HepG2 (cell line): ENCODE measurements at regions not wholly inside any gene's neighbourhood (a gene's known extent, or its start where the extent isn't known, plus 50 kb on each side); places are given as distances from the start of the nearest gene placed in this dataset.

Experiments used
- ATAC-seq: fragments of 200-7000 bp; cut with Tn5 transposase; 3 replicates; pipeline ENCODE4 v1.9.1; 2020; ENCODE audit warnings: mild to moderate bottlenecking, moderate library complexity
- BruUV-seq: library from RNA; stranded (reverse); fragments of 400-500 nt; replicated peaks from 2 replicates; lab custom pipeline; 2021; lab: Mats Ljungman, UMichigan
- CTCF ChIA-PET: fragments of 300-600 bp; formaldehyde crosslinking; extraction: SDS; loops from one replicate; lab custom pipeline; 2021; ENCODE audit warnings: low total read pairs, inconsistent platforms, low intra/inter-chr PET ratio; lab: Yijun Ruan, JAX
- POLR2A ChIA-PET: fragments of 350-600 bp; sonication (Branson Sonifier 250); formaldehyde crosslinking; loops from one replicate; lab custom pipeline; 2020; ENCODE audit warnings: antibody characterized with exemption, inconsistent platforms; lab: Yijun Ruan, JAX
- DNase-seq: peaks from one replicate; pipeline ENCODE4 v3.0.0-alpha.2; 2015; ENCODE audit warnings: low spot score
- FAIRE-seq: peaks from 3 replicates; lab custom pipeline; 2011; peaks lifted over from hg19 to GRCh38; lab: Jason Lieb, UNC
- H2AFZ ChIP-seq: one replicate; pipeline ENCODE4 v1.6.1; 2011; ENCODE audit warnings: low read length, inconsistent platforms
- H3K27ac ChIP-seq: fragments of 300-600 bp; 3 replicates; pipeline ENCODE4 v1.8.0; 2011; ENCODE audit warnings: mixed run types, mild to moderate bottlenecking, mixed read lengths, low read length, inconsistent platforms; ENCODE audit not compliant: insufficient read depth; ENCODE audit errors: extremely low read length
- H3K27me3 ChIP-seq, 2 experiments: fragments of 200-600 bp in 1 of 2; 2 replicates in 1 of 2; 3 replicates in 1 of 2; pipeline versions ENCODE4 v1.6.0 to v1.8.0; 2011; ENCODE audit warnings: low read length in 2 of 2, mild to moderate bottlenecking in 2 of 2, moderate library complexity in 2 of 2, inconsistent platforms in 1 of 2; ENCODE audit not compliant: insufficient read depth in 2 of 2, control insufficient read depth in 1 of 2
- H3K36me3 ChIP-seq, 2 experiments: fragments of 200-600 bp in 1 of 2; replicated peaks in 1 of 2; 2 replicates in 1 of 2; 3 replicates in 1 of 2; pipeline versions ENCODE4 v1.5.1 to v1.8.0; 2011; ENCODE audit warnings: low read length in 2 of 2, inconsistent platforms in 1 of 2; ENCODE audit not compliant: insufficient read depth in 2 of 2, control insufficient read depth in 1 of 2
- H3K4me1 ChIP-seq: 2 replicates; pipeline ENCODE4 v1.5.1; 2012; ENCODE audit warnings: low read length, inconsistent platforms; ENCODE audit not compliant: insufficient read depth
- H3K4me2 ChIP-seq: 2 replicates; pipeline ENCODE4 v1.6.0; 2011; ENCODE audit warnings: low read depth, low read length, inconsistent platforms
- H3K4me3 ChIP-seq, 3 experiments: fragments of 200-600 bp in 1 of 3; sonication (generic), shearing (Covaris generic) in 1 of 3; replicated peaks in 1 of 3; 2 replicates each; pipeline ENCODE4 v1.5.1; 2011 to 2016; ENCODE audit warnings: low read length in 3 of 3, inconsistent platforms in 2 of 3, low read depth in 2 of 3, mild to moderate bottlenecking in 2 of 3, control low read depth in 1 of 3, mixed read lengths in 1 of 3; ENCODE audit not compliant: insufficient read depth in 1 of 3
- H3K79me2 ChIP-seq: one replicate; pipeline ENCODE4 v1.6.1; 2011; ENCODE audit warnings: low read length, inconsistent platforms; ENCODE audit not compliant: insufficient read depth
- H3K9ac ChIP-seq: 2 replicates; pipeline ENCODE4 v1.6.0; 2011; ENCODE audit warnings: mild to moderate bottlenecking, low read depth, low read length, inconsistent platforms; ENCODE audit not compliant: insufficient read depth
- H3K9me3 ChIP-seq: 2 replicates; pipeline ENCODE4 v1.5.1; 2012; ENCODE audit warnings: mild to moderate bottlenecking, low read length
- H4K20me1 ChIP-seq: 2 replicates; pipeline ENCODE4 v1.6.0; 2011; ENCODE audit warnings: inconsistent platforms, mild to moderate bottlenecking, low read length, moderate library complexity; ENCODE audit not compliant: insufficient read depth
- BRCA1 ChIP-seq: sonication (generic); formaldehyde crosslinking; IDR thresholded peaks from 2 replicates; pipeline ENCODE4 v1.4.0; 2020; ENCODE audit warnings: missing genetic modification reagents
- FOSL1 ChIP-seq: sonication (generic); formaldehyde crosslinking; IDR thresholded peaks from 2 replicates; pipeline ENCODE4 v1.9.0; 2021; ENCODE audit warnings: missing genetic modification reagents, borderline replicate concordance
- PPARG ChIP-seq: conservative IDR thresholded peaks from 2 replicates; pipeline ENCODE4 v1.6.1; 2016; ENCODE audit warnings: missing biosample characterization, missing genetic modification reagents
- SETDB1 ChIP-seq: sonication (generic); formaldehyde crosslinking; IDR thresholded peaks from 2 replicates; pipeline ENCODE4 v1.5.1; 2020; ENCODE audit warnings: missing genetic modification reagents, mild to moderate bottlenecking, borderline replicate concordance
- SIX4 ChIP-seq: sonication (generic); formaldehyde crosslinking; IDR thresholded peaks from 2 replicates; pipeline ENCODE4 v1.4.0; 2020; ENCODE audit warnings: missing genetic modification reagents
- SRF ChIP-seq: IDR thresholded peaks from 2 replicates; pipeline ENCODE4 v1.6.1; 2011; ENCODE audit warnings: mild to moderate bottlenecking, low read depth, low read length, moderate library complexity
- ZNF292 ChIP-seq: sonication (generic); formaldehyde crosslinking; IDR thresholded peaks from 2 replicates; pipeline ENCODE4 v1.8.1; 2022; ENCODE audit warnings: mild to moderate bottlenecking, low read depth, missing genetic modification reagents, borderline replicate concordance
- ZNF333 ChIP-seq: sonication (generic); formaldehyde crosslinking; IDR thresholded peaks from 2 replicates; pipeline ENCODE4 v1.4.0; 2020; ENCODE audit warnings: mild to moderate bottlenecking, missing genetic modification reagents, borderline replicate concordance
- WGBS: methylation state at CpG from one replicate; pipeline ENCODE4 v1.1.6; 2017; ENCODE audit warnings: low lambda C conversion rate; 5-methylcytosine and 5-hydroxymethylcytosine counted together
- in situ Hi-C: cut with HindIII; loops from 2 replicates; pipeline ENCODE4 v1.10.0; 2017; ENCODE audit warnings: low pct_unique_long_range_greater_than_20kb; ENCODE audit not compliant: extremely low pct_ligation_motif_present
- intact Hi-C: fragments of 100-400 bp; cut with micrococcal nuclease; formaldehyde crosslinking; loops from one replicate; pipeline ENCODE4 v1.10.0; 2022; ENCODE audit not compliant: unreplicated experiment
- TF ChIP-seq, protein P1 (sequence below): IDR thresholded peaks from 2 replicates; pipeline ENCODE4 v1.6.1; 2016; ENCODE audit warnings: mild to moderate bottlenecking

DNA sequence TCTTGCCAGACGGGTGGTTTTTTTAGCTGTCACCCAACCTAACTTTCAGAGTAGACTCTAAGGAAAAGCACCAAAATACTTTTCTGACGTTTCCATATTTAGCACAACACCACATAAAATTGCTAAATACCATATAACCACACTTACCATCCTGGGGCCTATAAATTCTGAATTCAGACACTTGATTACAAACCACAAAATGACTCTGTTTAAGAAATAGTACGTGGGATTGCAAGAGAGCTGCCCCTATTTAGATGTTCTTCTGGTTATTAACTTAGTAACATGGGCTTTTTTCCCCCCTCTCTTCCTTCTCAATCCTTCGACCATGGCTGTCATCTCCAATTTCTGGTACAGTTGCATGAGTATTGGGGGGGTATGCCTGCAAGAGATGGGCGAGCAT is 287.7 kb downstream of the BMP4 start:
- H3K4me2 ChIP-seq: no peak overlapping the region
- peaks cover 24% of the 10 kb centered on the region for H3K4me1 ChIP-seq
- H3K27me3 ChIP-seq: no peaks in the 10 kb centered on the region
- H2AFZ ChIP-seq: no peak overlapping the region
- BruUV-seq: no TSS peak
- H3K9me3 ChIP-seq: no peaks in the 10 kb centered on the region
- TF ChIP-seq BRCA1 (CRISPR knock-in tag) (no peak), FOSL1 (CRISPR knock-in tag) (no peak), PPARG (CRISPR knock-in tag) (no peak), ZNF292 (no peak), ZNF333 (CRISPR knock-in tag) (no peak), SRF (no peak), SETDB1 (CRISPR knock-in tag) (no peak), SIX4 (no peak)
- TF ChIP-seq, protein P1, sequence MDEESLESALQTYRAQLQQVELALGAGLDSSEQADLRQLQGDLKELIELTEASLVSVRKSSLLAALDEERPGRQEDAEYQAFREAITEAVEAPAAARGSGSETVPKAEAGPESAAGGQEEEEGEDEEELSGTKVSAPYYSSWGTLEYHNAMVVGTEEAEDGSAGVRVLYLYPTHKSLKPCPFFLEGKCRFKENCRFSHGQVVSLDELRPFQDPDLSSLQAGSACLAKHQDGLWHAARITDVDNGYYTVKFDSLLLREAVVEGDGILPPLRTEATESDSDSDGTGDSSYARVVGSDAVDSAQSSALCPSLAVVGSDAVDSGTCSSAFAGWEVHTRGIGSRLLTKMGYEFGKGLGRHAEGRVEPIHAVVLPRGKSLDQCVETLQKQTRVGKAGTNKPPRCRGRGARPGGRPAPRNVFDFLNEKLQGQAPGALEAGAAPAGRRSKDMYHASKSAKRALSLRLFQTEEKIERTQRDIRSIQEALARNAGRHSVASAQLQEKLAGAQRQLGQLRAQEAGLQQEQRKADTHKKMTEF (CRISPR knock-in tag): no peak
- no peaks in the 10 kb centered on the region for H3K36me3 ChIP-seq
- ChIA-PET CTCF (no interaction called here), POLR2A (no interaction called here)
- no peak for DNase-seq
- in situ Hi-C loops (loop anchor here (10.0 kb wide), 1 partner anchor 286 kb away; the partner anchor contains the start of gene BMP4), intact Hi-C loops (no loop called here)
- no peak for ATAC-seq
- no peak overlapping the region for H3K9ac ChIP-seq
- no peak for FAIRE-seq
- WGBS: 71% methylated on average over 5 of the region's 5 CpGs
- no peaks in the 10 kb centered on the region for H4K20me1 ChIP-seq
- H3K27ac ChIP-seq: no peak overlapping the region
- no peaks in the 10 kb centered on the region for H3K79me2 ChIP-seq
- H3K4me3 ChIP-seq: no peak overlapping the region
